NCI-H146 (cell line): ENCODE measurements at regions not wholly inside any gene's neighbourhood (a gene's known extent, or its start where the extent isn't known, plus 50 kb on each side); places are given as distances from the start of the nearest gene placed in this dataset.
A peak's percentile ranks its signal among the peaks of the same experiment; 100 is the strongest.

Source experiments
- DNase-seq: peaks from one replicate; lab custom pipeline; 2025; lab: John Stamatoyannopoulos, UW

- DNase-seq, result no peak
Measured at GRCh38 chr2:16134436-16135165, 194.3 kb downstream of the MYCN start.

- DNase-seq, result no peak
Measured at GRCh38 chr2:16130906-16131400, 190.6 kb downstream of the MYCN start.

GRCh38 chr2:16130541-16130880 is 190.2 kb downstream of the MYCN start:
- no peak for DNase-seq

- DNase-seq, result no peak
Measured at GRCh38 chr2:16129716-16130540, 189.6 kb downstream of the MYCN start.

- no peak for DNase-seq
Measured at GRCh38 chr2:16128746-16129610, 188.6 kb downstream of the MYCN start.

- no peak for DNase-seq
Measured at GRCh38 chr2:16127958-16128357, 187.6 kb downstream of the MYCN start.

GRCh38 chr2:16127276-16127940 is 187.1 kb downstream of the MYCN start:
- no peak for DNase-seq

GRCh38 chr2:16126517-16127275 is 186.3 kb downstream of the MYCN start:
- no peak for DNase-seq

- no peak for DNase-seq
Measured at GRCh38 chr2:16125614-16126516, 185.5 kb downstream of the MYCN start.

- no peak for DNase-seq
Measured at GRCh38 chr2:16124881-16125613, 184.7 kb downstream of the MYCN start.

GRCh38 chr2:16123856-16124780 is 183.8 kb downstream of the MYCN start:
- no peak for DNase-seq

GRCh38 chr2:16123421-16123820 is 183.1 kb downstream of the MYCN start:
- DNase-seq, result peak; percentile 29

GRCh38 chr2:16122556-16122955 is 182.2 kb downstream of the MYCN start:
- no peak for DNase-seq

GRCh38 chr2:16121986-16122390 is 181.6 kb downstream of the MYCN start:
- DNase-seq, result no peak

- no peak for DNase-seq
Measured at GRCh38 chr2:16121231-16121985, 181.1 kb downstream of the MYCN start.

GRCh38 chr2:16120591-16121180 is 180.3 kb downstream of the MYCN start:
- DNase-seq, result no peak

- DNase-seq, result no peak
Measured at GRCh38 chr2:16119741-16120140, 179.4 kb downstream of the MYCN start.
